ENCODE measurements at regions not wholly inside any gene's neighbourhood (a gene's known extent, or its start where the extent isn't known, plus 50 kb on each side); places are given as distances from the start of the nearest gene placed in this dataset.
A peak's percentile ranks its signal among the peaks of the same experiment; 100 is the strongest.
"Not testable (repeated sequence)": the region's sequence is repeated elsewhere in the genome, so short reads cannot be mapped to it uniquely, and the experiment has no call there.

GRCh38 chr20:19827818-19828217 lies 69.8 kb downstream of the RIN2 start:
- Mint-ChIP-seq H3K9me3 (no peaks in the 10 kb centered on the region), H3K36me3 (no peaks in the 10 kb centered on the region), H3K27ac (no peak overlapping the region)
- peak; percentile 8 to 31 for ATAC-seq
- no peak for DNase-seq (ENCODE audit: low spot score in 2 of 2)

- peak in 1 of 2 donors; percentile 12 for DNase-seq (ENCODE audit: low spot score in 2 of 2)
- peak; percentile 88 to 92 for ATAC-seq
- no peak overlapping the region for H3K27ac Mint-ChIP-seq
- no peaks in the 10 kb centered on the region for H3K9me3 Mint-ChIP-seq
- H3K36me3 Mint-ChIP-seq: no peaks in the 10 kb centered on the region
These were observed 70.2 kb downstream of the RIN2 start for GRCh38 chr20:19828232-19828631.

- Mint-ChIP-seq H3K9me3 (no peaks in the 10 kb centered on the region), H3K27ac (no peak overlapping the region), H3K36me3 (no peaks in the 10 kb centered on the region)
- DNase-seq (ENCODE audit: low spot score in 2 of 2): no peak
- no peak for ATAC-seq
These were observed 72.2 kb downstream of the RIN2 start for GRCh38 chr20:19830211-19830785.

GRCh38 chr20:19832875-19833274 lies 74.8 kb downstream of the RIN2 start:
- peak in 1 of 2 donors; percentile 58 for ATAC-seq
- Mint-ChIP-seq H3K27ac (no peak overlapping the region), H3K36me3 (no peaks in the 10 kb centered on the region), H3K9me3 (no peaks in the 10 kb centered on the region)
- no peak for DNase-seq (ENCODE audit: low spot score in 2 of 2)

DNA sequence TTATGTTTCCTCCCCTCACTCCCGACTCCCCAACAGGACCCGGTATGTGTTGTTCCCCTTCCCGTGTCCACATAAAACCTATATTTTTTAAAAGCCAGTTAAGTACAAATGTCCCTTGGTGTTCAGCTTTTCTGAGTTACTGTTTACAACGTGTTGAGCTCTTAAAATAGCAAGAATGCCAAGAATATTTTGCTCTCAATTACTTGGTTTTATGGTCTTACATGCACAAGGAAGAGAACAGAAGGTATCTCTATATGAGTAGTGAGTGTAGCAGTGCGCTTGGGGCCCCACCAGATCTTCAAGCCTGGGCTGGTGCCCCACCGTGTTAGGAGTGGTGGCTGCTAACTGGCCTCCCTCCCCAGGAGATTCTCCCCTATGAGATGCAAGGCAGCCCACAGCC lies 75.3 kb downstream of the RIN2 start:
- no peak overlapping the region for H3K27ac Mint-ChIP-seq
- ATAC-seq (no peak), DNase-seq (ENCODE audit: low spot score in 2 of 2) (no peak)
- no peaks in the 10 kb centered on the region for H3K9me3 Mint-ChIP-seq
- no peaks in the 10 kb centered on the region for H3K36me3 Mint-ChIP-seq

DNA sequence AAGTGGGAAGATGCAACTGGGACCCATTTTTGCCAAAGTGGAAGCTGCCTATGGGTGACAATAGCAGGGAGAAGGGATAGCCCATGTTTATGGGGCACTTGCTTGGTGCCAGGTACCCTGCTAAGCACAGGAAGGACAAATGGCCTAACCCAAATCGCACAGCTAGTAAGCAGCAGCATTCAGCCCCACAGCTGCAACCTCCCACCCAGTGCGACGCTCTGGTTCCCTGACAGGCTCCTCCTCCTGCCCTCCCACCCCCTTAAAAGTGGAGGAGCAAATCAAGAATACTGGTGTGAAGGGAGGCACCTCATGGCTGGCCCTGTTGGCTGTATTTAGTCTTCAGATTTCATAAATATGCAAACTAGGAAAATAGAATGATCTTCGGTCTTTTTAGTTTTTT lies 76.2 kb downstream of the RIN2 start:
- ATAC-seq: no peak
- Mint-ChIP-seq H3K27ac (no peak overlapping the region), H3K9me3 (no peaks in the 10 kb centered on the region), H3K36me3 (no peaks in the 10 kb centered on the region)
- no peak for DNase-seq (ENCODE audit: low spot score in 2 of 2)

DNA sequence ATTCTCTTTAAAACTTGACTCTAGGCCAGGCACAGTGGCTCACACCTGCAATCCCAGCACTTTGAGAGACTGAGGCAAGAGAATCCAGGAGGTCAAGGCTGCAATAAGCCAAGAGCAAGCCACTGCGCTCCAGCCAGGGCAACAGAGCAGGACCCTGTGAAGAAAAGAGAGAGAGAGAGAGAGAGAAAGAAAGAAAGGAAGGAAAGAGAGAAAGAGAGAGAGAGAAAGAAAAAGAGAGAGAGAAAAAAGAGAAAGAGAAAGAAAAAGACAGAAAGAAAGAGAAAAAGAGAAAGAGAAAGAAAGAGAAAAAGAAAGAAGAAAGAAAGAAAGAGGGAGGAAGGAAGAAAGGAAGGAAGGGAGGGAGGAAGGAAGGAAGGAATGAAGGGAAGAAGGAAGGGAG lies 76.7 kb downstream of the RIN2 start:
- no peak for DNase-seq (ENCODE audit: low spot score in 2 of 2)
- H3K27ac Mint-ChIP-seq: no peak overlapping the region
- no peak for ATAC-seq
- H3K9me3 Mint-ChIP-seq: no peaks in the 10 kb centered on the region
- H3K36me3 Mint-ChIP-seq: no peaks in the 10 kb centered on the region

DNA sequence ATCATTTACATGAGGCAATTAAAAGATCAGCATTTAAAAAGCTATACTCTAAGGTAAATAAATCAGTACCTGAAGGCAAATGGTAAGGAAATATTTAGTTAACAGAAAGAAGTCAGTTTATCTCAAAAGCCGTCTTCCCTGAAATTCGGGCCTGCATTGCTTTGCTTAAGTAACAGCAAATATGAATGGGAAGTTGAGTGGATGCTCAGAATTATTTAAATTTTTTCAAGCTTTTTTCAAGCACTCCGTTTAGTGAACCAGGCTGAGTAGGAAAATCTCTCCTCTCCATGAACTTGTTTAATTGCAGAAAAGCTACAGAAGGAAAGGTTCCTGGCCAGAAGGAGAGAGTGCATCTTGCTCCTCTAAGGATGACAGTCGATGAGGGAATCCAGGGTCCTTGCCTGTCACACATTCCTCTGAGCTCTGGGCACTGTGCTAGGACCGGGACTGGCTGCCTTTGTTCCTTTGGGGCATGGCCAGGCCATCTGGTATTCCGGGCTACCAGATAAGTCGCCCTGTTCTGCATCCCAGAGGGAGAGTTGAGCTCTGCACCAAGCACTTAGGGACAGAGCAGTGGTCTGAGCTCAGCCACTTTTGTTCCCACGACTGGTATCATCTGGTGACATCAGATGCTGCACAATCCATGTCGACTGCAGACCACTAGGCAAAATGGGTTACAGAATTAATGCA lies 77.6 kb downstream of the RIN2 start:
- no peak for ATAC-seq
- no peak for DNase-seq (ENCODE audit: low spot score in 2 of 2)
- Mint-ChIP-seq H3K9me3 (no peaks in the 10 kb centered on the region), H3K36me3 (no peaks in the 10 kb centered on the region), H3K27ac (no peak overlapping the region)

DNA sequence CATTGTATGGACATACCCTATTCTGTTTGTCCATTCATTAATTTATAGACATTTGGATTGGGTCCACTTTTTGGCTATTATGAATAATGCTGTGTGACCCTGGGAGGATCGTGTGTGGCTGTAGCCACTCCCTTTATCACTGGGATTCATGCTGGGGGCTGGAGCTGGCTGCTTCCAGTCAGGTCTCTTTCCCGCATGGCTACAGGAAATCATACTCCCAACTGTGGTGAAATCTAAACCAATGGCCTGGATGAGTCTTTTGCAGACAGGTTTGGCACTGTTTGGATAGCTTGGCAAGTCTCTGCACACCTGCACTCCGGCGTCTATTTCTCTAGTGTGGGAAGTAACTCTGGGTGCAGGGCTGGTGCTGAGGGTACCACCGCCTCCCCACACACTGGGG lies 80.4 kb downstream of the RIN2 start:
- Mint-ChIP-seq H3K36me3 (no peaks in the 10 kb centered on the region), H3K27ac (no peak overlapping the region), H3K9me3 (peaks cover 4% of the 10 kb centered on the region in 2 donors)
- ATAC-seq (no peak), DNase-seq (ENCODE audit: low spot score in 2 of 2) (no peak)

GRCh38 chr20:19839053-19839452 lies 81.0 kb downstream of the RIN2 start:
- Mint-ChIP-seq H3K36me3 (no peaks in the 10 kb centered on the region), H3K9me3 (peaks cover 4% of the 10 kb centered on the region in 2 donors), H3K27ac (no peak overlapping the region)
- no peak for DNase-seq (ENCODE audit: low spot score in 2 of 2)
- ATAC-seq: no peak

DNA sequence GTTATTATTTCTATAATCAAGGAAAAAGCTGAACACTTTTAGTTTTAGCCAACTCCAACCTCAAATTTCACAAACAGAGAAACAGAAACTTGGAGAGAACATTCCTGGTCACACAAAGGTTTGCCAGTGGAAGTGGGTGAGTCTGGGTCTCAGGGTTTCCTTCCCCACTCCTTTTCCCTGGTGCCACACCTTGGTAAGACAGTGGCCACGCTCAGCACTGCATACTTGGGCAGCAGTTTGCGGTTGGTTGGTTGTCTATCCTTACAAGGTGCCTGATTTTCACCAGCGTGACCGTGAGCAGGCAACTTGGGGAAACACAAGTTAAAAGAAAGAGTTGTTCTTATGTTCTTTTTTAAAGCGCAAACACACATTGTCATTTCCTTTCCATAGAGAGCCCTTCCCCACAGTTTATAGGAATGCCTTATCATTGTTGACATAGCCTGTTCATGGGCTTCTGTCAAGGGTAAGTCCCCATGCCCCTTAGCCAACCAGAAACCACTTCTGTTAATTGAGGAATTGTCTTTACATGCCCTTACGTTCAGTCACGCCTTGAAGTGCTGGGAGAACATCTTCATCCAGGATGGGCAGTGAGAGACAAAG lies 82.2 kb downstream of the RIN2 start:
- no peak for DNase-seq (ENCODE audit: low spot score in 2 of 2)
- peaks cover 4% of the 10 kb centered on the region in 2 donors for H3K9me3 Mint-ChIP-seq
- no peak overlapping the region for H3K27ac Mint-ChIP-seq
- no peak for ATAC-seq
- no peaks in the 10 kb centered on the region for H3K36me3 Mint-ChIP-seq

DNA sequence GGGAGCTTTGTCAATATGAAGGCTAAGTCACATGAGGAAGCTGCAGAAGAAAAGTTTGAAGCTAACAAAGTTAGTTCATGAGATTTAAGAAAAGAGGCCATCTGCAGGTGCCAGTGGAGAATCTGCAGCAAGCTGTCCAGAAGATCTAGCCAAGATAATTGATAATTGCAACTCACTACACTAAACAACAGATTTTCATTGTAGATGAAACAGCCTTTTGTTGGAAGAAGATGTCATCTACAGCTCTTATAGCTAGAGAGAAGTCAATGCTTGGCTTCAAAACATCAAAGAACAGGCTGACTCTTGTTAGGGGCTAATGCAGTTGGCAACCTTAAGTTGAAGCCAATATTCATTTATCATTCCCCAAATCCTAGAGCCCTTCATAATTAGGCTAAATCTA lies 83.7 kb downstream of the RIN2 start:
- peaks cover 4 to 9% of the 10 kb centered on the region in 2 donors for H3K9me3 Mint-ChIP-seq

DNA sequence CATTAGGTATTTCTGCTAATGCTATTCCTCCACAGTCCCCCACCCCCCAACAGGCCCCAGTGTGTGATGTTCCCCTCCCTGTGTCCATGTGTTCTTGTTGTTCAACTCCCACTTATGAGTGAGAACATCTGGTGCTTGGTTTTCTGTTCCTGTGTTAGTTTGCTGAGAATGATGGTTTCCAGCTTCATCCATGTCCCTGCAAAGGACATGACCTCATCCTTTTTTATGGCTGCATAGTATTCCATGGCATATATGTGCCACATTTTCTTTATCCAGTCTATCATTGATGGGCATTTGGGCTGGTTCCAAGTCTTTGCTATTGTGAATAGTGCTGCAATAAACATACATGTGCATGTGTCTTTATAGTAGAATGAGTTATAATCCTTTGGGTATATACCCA lies 86.8 kb downstream of the RIN2 start:
- not testable (repeated sequence) for H3K36me3 Mint-ChIP-seq; H3K9me3 Mint-ChIP-seq; DNase-seq (ENCODE audit: low spot score in 2 of 2); H3K27ac Mint-ChIP-seq; ATAC-seq

More for the DNA sequence above, 83.7 kb downstream of the RIN2 start:
- no peaks in the 10 kb centered on the region for H3K36me3 Mint-ChIP-seq
- no peak for ATAC-seq
- no peak for DNase-seq (ENCODE audit: low spot score in 2 of 2)
- no peak overlapping the region for H3K27ac Mint-ChIP-seq

DNA sequence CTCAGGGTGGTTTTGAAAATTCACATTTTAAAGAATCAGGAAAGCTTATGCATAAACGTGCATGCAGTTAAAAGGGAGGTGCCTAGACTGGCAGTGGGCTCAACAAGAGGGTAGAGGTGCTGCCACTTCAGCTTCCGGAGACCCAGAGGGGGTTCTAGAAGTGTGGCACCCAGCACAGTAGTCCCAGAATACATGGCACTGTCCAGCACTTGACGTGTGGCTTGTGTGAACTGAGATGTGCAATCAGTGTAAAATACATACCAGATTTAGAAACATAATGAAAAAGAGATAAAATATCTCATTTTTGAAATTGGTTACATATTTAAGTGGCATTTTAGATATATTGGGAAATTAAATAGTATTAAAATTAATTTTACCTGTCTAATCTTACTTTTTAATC lies 89.3 kb downstream of the RIN2 start:
- ATAC-seq (no peak), DNase-seq (ENCODE audit: low spot score in 2 of 2) (no peak)
- no peaks in the 10 kb centered on the region for H3K36me3 Mint-ChIP-seq
- peaks cover 4 to 9% of the 10 kb centered on the region in 2 donors for H3K9me3 Mint-ChIP-seq
- H3K27ac Mint-ChIP-seq: no peak overlapping the region

DNA sequence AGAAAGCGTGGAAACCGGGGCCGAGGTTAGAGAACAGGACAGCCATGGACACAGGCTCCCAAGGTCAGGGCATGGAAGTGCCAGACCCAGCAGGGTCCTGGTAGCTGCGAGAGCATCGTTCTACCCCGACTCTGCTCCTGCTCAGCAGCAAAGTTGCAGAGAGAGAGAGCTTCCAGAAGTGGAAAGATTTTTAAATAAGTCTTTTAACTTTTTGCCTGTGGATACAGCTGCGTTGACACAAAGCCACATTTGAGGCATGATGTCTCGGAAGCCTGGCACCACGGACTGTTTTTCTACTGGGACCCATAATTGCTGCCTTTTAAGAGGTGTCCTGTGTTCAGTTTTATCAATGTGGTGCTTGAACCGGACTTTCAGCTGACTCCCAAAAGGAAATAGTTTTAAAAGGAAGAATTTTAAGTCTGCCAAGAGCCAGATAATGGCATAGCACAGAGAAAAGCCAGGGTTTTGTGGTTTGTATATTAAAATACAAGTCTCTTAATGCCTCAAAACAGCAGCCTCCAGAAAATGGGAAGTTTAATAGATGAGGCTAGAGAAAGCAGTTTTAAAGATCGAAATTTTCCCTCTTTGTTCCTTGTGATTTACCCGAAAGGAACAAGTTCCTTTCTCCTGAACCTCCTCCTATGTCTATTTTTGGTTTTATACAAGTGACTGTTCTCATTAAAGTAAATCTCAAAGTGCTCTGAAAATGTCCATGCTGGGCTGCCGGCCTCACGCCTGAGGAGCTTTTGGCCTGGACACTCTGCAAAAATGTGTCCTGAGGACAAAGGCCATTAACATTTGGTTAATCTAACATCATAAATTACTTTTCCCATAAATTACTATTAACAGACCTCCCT lies 91.5 kb downstream of the RIN2 start:
- peaks cover 0 to 5% of the 10 kb centered on the region in 2 donors for H3K9me3 Mint-ChIP-seq
- H3K36me3 Mint-ChIP-seq: no peaks in the 10 kb centered on the region
- H3K27ac Mint-ChIP-seq: no peak overlapping the region
- ATAC-seq (no peak), DNase-seq (ENCODE audit: low spot score in 2 of 2) (no peak)

GRCh38 chr20:19850198-19850533 lies 92.1 kb downstream of the RIN2 start:
- no peaks in the 10 kb centered on the region for H3K36me3 Mint-ChIP-seq
- no peak overlapping the region for H3K27ac Mint-ChIP-seq
- DNase-seq (ENCODE audit: low spot score in 2 of 2) (no peak), ATAC-seq (no peak)
- peaks cover under 1 to 5% of the 10 kb centered on the region in 2 donors for H3K9me3 Mint-ChIP-seq

DNA sequence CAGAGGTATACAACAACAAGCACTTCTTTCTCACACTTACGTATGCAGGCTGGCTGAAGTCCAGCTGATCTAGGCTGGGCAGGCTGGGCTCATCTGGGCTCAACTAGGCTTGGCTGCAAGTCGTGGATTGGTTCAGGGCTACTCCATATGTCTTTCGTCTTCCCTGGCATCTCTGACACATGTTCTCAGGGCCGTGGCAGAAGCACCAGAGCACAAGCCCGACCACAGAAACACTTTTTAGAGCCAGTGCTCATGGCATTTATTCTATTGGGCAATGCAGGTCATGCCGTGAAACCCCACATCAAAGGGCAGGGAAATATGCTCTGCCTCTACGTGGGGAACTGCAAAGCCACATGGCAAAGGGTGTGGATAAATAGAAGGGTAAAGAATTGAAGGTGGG lies 93.8 kb downstream of the RIN2 start:
- Mint-ChIP-seq H3K9me3 (peaks cover 0 to 4% of the 10 kb centered on the region in 2 donors), H3K27ac (no peak overlapping the region), H3K36me3 (no peaks in the 10 kb centered on the region)
- ATAC-seq (no peak), DNase-seq (ENCODE audit: low spot score in 2 of 2) (no peak)
